DND-41 (cell line): ENCODE measurements at regions not wholly inside any gene's neighbourhood (a gene's known extent, or its start where the extent isn't known, plus 50 kb on each side); places are given as distances from the start of the nearest gene placed in this dataset.

Source experiments
- EZH2 ChIP-seq: IDR thresholded peaks from 3 replicates; pipeline ENCODE4 v1.6.1; 2012; ENCODE audit warnings: borderline replicate concordance, low read depth, mild to moderate bottlenecking, moderate library complexity, low read length, inconsistent platforms; ENCODE audit not compliant: severe bottlenecking
- TF ChIP-seq, protein P1 (sequence below): IDR thresholded peaks from 2 replicates; pipeline ENCODE4 v1.5.1; 2012; ENCODE audit warnings: borderline replicate concordance, low read length, moderate library complexity, mild to moderate bottlenecking; ENCODE audit not compliant: poor library complexity, severe bottlenecking; ENCODE audit errors: extremely low read depth

DNA sequence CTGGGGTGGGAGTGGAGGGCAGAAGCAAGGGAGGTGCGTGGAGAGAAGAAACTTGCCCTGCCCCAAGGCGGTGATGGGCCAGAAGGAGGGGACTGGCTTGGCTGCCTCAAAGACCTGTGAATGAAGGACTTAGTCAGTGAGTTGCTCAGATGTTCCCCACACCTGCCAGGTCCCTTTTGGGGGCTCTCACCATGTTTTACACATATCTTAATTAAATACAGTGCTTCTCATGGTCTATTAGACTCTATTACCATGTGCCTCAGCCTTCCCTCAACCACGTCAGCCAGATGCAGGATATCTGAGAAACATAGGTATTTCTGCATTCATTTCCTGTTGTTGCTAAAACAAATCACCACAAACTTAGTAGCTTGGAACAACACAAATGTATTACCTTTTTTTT is 429.5 kb downstream of the BUD13 start:
- TF ChIP-seq, protein P1, sequence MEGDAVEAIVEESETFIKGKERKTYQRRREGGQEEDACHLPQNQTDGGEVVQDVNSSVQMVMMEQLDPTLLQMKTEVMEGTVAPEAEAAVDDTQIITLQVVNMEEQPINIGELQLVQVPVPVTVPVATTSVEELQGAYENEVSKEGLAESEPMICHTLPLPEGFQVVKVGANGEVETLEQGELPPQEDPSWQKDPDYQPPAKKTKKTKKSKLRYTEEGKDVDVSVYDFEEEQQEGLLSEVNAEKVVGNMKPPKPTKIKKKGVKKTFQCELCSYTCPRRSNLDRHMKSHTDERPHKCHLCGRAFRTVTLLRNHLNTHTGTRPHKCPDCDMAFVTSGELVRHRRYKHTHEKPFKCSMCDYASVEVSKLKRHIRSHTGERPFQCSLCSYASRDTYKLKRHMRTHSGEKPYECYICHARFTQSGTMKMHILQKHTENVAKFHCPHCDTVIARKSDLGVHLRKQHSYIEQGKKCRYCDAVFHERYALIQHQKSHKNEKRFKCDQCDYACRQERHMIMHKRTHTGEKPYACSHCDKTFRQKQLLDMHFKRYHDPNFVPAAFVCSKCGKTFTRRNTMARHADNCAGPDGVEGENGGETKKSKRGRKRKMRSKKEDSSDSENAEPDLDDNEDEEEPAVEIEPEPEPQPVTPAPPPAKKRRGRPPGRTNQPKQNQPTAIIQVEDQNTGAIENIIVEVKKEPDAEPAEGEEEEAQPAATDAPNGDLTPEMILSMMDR, result no peak
- TF ChIP-seq EZH2, result no peak
